Activated CD8-positive, alpha-beta T cell treated with anti-CD3 and anti-CD28 coated beads for 36 hours (primary cell): ENCODE measurements at regions not wholly inside any gene's neighbourhood (a gene's known extent, or its start where the extent isn't known, plus 50 kb on each side); places are given as distances from the start of the nearest gene placed in this dataset.

Experiments
- ATAC-seq: fragments of 200-7000 bp; cut with Tn5 transposase; one replicate; pipeline ENCODE4 v1.10.0; 2021; ENCODE audit warnings: mild to moderate bottlenecking, moderate library complexity
- CTCF ChIA-PET: fragments of 350-600 bp; sonication (Branson Sonifier 250); formaldehyde crosslinking; loops from one replicate; lab custom pipeline; 2021; ENCODE audit warnings: antibody characterized with exemption; lab: Charles Lee
- POLR2A ChIA-PET: fragments of 350-600 bp; sonication (Branson Sonifier 250); formaldehyde crosslinking; loops from one replicate; lab custom pipeline; 2021; ENCODE audit warnings: antibody characterized with exemption; lab: Charles Lee
- DNase-seq: peaks from one replicate; pipeline ENCODE4 v3.0.0-alpha.2; 2020
- H3K27ac Mint-ChIP-seq: one replicate; pipeline ENCODE4 v1.8.0; 2021; ENCODE audit warnings: mild to moderate bottlenecking, mixed read lengths
- H3K27me3 Mint-ChIP-seq: one replicate; pipeline ENCODE4 v1.8.0; 2021; ENCODE audit warnings: mixed read lengths
- H3K36me3 Mint-ChIP-seq: one replicate; pipeline ENCODE4 v1.8.0; 2021; ENCODE audit warnings: low read depth, mixed read lengths
- H3K4me1 Mint-ChIP-seq: one replicate; pipeline ENCODE4 v1.8.0; 2021; ENCODE audit warnings: low read depth, mixed read lengths
- H3K4me3 Mint-ChIP-seq: one replicate; pipeline ENCODE4 v1.8.0; 2021; ENCODE audit warnings: mild to moderate bottlenecking, moderate library complexity, mixed read lengths
- H3K9me3 Mint-ChIP-seq: one replicate; pipeline ENCODE4 v1.8.0; 2021; ENCODE audit warnings: mixed read lengths
- intact Hi-C: fragments of 100-400 bp; cut with micrococcal nuclease; formaldehyde crosslinking; loops from one replicate; pipeline ENCODE4 v1.10.0; 2022
- TF ChIP-seq, protein P1 (sequence below): fragments of 200-600 bp; IDR thresholded peaks from one replicate; pipeline ENCODE4 v1.8.0; 2022; ENCODE audit warnings: antibody characterized with exemption, mild to moderate bottlenecking

DNA sequence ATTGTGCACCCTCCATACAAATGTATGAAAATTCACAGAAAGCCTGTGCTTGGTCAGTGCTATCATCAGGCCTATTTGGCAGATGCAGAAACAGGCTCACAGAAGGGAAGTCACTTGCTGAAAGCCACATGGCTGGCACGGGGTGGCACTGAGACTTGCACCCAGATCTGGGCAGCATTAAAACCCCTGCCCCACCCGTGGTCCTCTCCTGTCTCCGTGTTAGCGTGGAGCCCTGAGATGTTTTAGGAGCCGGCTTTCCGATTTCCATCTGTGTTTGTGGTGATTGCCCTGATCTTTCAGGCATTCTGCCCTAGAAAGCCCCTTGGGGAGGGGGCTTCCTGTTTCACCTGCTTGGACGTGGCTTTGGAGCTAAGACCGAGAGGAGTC, 102.2 kb upstream of the IER5L start:
- ChIA-PET CTCF (no interaction called here), POLR2A (no interaction called here)
- Mint-ChIP-seq H3K27me3 (no peaks in the 10 kb centered on the region), H3K9me3 (no peaks in the 10 kb centered on the region), H3K36me3 (no peaks in the 10 kb centered on the region), H3K4me3 (no peak overlapping the region), H3K4me1 (no peaks in the 10 kb centered on the region), H3K27ac (no peak overlapping the region)
- no peak for DNase-seq
- no peak for ATAC-seq
- intact Hi-C loops = no loop called here
- TF ChIP-seq, protein P1, sequence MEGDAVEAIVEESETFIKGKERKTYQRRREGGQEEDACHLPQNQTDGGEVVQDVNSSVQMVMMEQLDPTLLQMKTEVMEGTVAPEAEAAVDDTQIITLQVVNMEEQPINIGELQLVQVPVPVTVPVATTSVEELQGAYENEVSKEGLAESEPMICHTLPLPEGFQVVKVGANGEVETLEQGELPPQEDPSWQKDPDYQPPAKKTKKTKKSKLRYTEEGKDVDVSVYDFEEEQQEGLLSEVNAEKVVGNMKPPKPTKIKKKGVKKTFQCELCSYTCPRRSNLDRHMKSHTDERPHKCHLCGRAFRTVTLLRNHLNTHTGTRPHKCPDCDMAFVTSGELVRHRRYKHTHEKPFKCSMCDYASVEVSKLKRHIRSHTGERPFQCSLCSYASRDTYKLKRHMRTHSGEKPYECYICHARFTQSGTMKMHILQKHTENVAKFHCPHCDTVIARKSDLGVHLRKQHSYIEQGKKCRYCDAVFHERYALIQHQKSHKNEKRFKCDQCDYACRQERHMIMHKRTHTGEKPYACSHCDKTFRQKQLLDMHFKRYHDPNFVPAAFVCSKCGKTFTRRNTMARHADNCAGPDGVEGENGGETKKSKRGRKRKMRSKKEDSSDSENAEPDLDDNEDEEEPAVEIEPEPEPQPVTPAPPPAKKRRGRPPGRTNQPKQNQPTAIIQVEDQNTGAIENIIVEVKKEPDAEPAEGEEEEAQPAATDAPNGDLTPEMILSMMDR = no peak

DNA sequence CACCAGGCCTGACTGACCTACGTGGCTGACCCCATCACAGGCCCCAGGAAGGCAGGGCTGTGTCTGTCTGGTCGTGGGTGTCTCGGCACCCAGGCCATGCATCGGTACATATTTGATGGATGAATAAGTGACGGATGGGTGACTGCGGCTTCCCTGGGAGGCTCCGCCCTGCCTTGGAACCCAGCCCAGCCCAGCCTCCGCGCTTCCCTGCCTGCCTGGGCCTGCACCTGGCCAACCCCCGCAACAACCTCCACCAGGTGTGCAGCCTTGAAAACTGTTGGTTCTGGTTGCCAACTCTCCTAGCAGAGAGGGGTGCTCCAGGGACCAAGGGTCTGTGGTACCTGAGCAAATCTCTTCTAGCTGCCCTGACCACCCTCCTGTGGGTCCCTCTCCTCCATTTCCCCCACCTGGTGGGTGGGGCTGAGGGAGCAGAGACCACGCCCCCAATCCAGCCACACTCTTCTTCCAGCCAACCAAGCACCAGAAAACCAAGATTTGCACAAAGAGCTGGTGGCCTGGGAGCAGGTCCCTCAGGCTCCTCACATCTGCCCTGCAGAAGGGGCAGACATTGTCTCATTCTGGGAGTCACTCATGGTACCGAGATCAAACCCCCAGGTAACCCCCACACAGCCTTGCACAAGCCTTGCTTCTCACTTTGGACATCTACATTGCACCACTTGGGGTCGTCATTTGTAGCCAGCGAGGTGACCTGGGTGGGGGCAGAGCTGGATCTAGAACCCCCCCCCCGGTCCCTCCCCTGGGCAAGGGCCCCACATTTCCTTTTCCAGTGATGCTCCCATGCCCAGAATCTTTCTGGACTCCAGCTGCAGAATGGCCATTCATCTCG, 100.6 kb upstream of the IER5L start:
- intact Hi-C loops = no loop called here
- DNase-seq (no peak), ATAC-seq (no peak)
- Mint-ChIP-seq H3K9me3 (no peaks in the 10 kb centered on the region), H3K4me3 (no peak overlapping the region), H3K27me3 (no peaks in the 10 kb centered on the region), H3K36me3 (no peaks in the 10 kb centered on the region), H3K4me1 (no peaks in the 10 kb centered on the region), H3K27ac (no peak overlapping the region)
- POLR2A ChIA-PET = no interaction called here
- TF ChIP-seq, protein P1 = no peak
- CTCF ChIA-PET = no interaction called here

DNA sequence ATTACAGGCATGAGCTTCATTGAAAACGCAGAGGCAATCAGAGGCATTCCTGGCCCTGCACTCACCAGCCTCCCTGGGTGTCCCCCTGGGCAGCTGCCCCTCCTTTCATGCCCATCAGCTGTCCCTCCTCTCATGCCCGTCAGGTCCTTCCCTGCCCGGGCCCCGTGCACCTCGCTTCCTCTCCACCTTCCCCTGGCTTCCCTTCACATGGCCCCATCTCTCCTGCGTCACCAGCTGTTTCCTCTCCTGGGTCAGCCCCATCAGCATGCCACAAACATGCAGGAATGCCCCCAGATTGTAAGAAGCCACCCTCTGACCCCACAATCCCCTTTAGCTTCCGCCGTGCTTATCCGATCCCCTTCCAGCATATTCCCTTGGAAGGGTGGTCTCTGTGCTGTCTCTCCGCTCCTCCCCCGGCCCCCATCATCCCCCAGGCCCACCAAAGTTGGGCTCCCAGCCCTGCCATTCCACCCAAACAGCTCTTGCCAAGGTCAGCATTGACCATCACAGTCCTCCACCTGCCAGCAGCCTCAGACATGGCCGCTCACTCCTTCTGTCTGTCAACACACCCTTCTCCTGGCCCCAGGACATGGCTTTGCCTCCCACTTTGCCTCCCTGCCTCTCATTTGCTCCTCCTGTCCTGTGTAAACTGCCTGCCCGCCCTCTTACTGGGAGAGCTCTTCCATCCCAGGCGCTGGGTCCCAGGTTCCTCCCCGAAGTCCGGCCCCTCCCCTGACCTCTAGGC, 98.6 kb upstream of the IER5L start:
- ATAC-seq = no peak
- POLR2A ChIA-PET = no interaction called here

DNA sequence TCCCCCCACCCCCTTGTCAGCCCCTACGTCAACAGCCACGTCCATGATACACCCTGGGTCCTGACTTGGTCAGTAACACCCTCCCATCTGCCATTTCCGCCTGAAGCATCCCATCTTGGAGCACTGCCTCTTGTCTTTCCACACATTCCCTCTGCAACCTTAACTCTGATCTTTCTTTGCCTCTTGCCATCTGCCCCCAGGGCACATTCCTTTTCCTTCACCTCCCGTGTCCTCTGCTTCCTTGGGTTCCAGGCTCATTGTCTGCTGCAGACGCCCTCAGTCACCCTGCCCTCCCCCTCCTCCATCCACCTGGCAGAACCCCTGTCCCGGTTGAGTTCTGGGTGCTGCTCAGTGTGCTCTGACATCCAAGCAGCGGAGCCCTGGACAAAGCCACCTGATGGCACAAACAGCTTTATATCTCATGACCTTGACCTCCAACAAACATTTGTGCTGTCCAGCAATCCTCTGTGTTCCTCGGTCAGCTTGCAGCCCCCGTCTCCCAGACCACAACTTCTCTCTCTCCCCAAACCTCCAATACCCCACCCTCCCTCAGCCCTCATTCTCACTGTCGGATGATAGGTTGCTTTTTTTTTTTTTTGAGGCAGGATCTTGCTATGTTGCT, 97.7 kb upstream of the IER5L start:
- no peak overlapping the region for H3K27ac Mint-ChIP-seq
- DNase-seq = no peak
- POLR2A ChIA-PET = no interaction called here

More for the DNA sequence above, 98.6 kb upstream of the IER5L start:
- TF ChIP-seq, protein P1 = no peak
- intact Hi-C loops = no loop called here
- H3K27me3 Mint-ChIP-seq = no peaks in the 10 kb centered on the region
- CTCF ChIA-PET = no interaction called here
- DNase-seq = no peak
- H3K9me3 Mint-ChIP-seq = no peaks in the 10 kb centered on the region
- no peak overlapping the region for H3K4me3 Mint-ChIP-seq
- peaks cover 12% of the 10 kb centered on the region for H3K4me1 Mint-ChIP-seq
- H3K36me3 Mint-ChIP-seq = no peaks in the 10 kb centered on the region
- H3K27ac Mint-ChIP-seq = no peak overlapping the region

More for the DNA sequence above, 97.7 kb upstream of the IER5L start:
- no peaks in the 10 kb centered on the region for H3K9me3 Mint-ChIP-seq
- CTCF ChIA-PET = no interaction called here
- no peaks in the 10 kb centered on the region for H3K27me3 Mint-ChIP-seq
- no peaks in the 10 kb centered on the region for H3K36me3 Mint-ChIP-seq
- intact Hi-C loops = no loop called here
- ATAC-seq = no peak
- no peak overlapping the region for H3K4me3 Mint-ChIP-seq
- TF ChIP-seq, protein P1 = no peak
- peaks cover 21% of the 10 kb centered on the region for H3K4me1 Mint-ChIP-seq
